Neural cell (in vitro differentiated cells): ENCODE measurements at regions not wholly inside any gene's neighbourhood (a gene's known extent, or its start where the extent isn't known, plus 50 kb on each side); places are given as distances from the start of the nearest gene placed in this dataset.

Experiments
- EZH2 ChIP-seq: fragments of 200-600, 300-800 bp; shearing (Covaris generic), sonication (generic); IDR thresholded peaks from 2 replicates; pipeline ENCODE4 v1.6.1; 2014; ENCODE audit warnings: antibody characterized with exemption, low read length, borderline replicate concordance, mild to moderate bottlenecking; ENCODE audit not compliant: insufficient read depth, poor library complexity, severe bottlenecking
- POLR2AphosphoS5 ChIP-seq: IDR thresholded peaks from 2 replicates; pipeline ENCODE4 v1.6.1; 2012
- TF ChIP-seq, protein P1 (sequence below): fragments of 450-650 bp; IDR thresholded peaks from 2 replicates; pipeline ENCODE4 v1.5.1; 2014; ENCODE audit warnings: antibody characterized with exemption, mild to moderate bottlenecking, moderate library complexity; ENCODE audit not compliant: poor library complexity, severe bottlenecking

GRCh38 chr7:128148676-128149075, 92.4 kb upstream of the LEP start:
- no peak for TF ChIP-seq EZH2
- TF ChIP-seq, protein P1, sequence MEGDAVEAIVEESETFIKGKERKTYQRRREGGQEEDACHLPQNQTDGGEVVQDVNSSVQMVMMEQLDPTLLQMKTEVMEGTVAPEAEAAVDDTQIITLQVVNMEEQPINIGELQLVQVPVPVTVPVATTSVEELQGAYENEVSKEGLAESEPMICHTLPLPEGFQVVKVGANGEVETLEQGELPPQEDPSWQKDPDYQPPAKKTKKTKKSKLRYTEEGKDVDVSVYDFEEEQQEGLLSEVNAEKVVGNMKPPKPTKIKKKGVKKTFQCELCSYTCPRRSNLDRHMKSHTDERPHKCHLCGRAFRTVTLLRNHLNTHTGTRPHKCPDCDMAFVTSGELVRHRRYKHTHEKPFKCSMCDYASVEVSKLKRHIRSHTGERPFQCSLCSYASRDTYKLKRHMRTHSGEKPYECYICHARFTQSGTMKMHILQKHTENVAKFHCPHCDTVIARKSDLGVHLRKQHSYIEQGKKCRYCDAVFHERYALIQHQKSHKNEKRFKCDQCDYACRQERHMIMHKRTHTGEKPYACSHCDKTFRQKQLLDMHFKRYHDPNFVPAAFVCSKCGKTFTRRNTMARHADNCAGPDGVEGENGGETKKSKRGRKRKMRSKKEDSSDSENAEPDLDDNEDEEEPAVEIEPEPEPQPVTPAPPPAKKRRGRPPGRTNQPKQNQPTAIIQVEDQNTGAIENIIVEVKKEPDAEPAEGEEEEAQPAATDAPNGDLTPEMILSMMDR = no peak
- no peak for TF ChIP-seq POLR2AphosphoS5
